Pancreas (tissue), 10 donors: ENCODE measurements at regions not wholly inside any gene's neighbourhood (a gene's known extent, or its start where the extent isn't known, plus 50 kb on each side); places are given as distances from the start of the nearest gene placed in this dataset.

Source experiments
- ATAC-seq, 4 donors: fragments of 200-7000 bp; cut with Tn5 transposase; one replicate each; pipeline versions ENCODE4 v1.8.0 to v1.9.1; 2020; ENCODE audit warnings: mild to moderate bottlenecking in 4 of 4, moderate library complexity in 4 of 4
- DNase-seq, 6 donors: peaks; one replicate each; pipeline ENCODE4 v3.0.0-alpha.2; 2020
- FAIRE-seq: peaks from 2 replicates; lab custom pipeline; 2012; peaks lifted over from hg19 to GRCh38; lab: Jason Lieb, UNC
- H3K27ac ChIP-seq, 4 donors: fragments of 200-600 bp; sonication (generic); 1 replicate in 3 of 4; 2 replicates in 1 of 4; pipeline versions ENCODE4 v1.5.0 to v1.8.0; 2020
- H3K27me3 ChIP-seq, 4 donors: fragments of 200-600 bp; one replicate each; pipeline ENCODE4 v1.8.0; 2021
- H3K36me3 ChIP-seq, 3 donors: fragments of 200-600 bp; sonication (generic) in 1 of 3; one replicate each; pipeline versions ENCODE4 v1.5.0 to v1.8.0; 2020 to 2021
- H3K4me1 ChIP-seq, 3 donors: fragments of 200-600 bp; one replicate each; pipeline ENCODE4 v1.8.0; 2021
- H3K4me3 ChIP-seq, 4 donors: fragments of 200-600 bp; sonication (generic) in 2 of 4; one replicate each; pipeline versions ENCODE4 v1.5.0 to v1.8.0; 2020 to 2021
- H3K9me3 ChIP-seq, 4 donors: fragments of 200-600 bp; one replicate each; pipeline ENCODE4 v1.8.0; 2021
- WGBS, 2 donors: extraction: QIAGEN DNeasy Blood & Tissue Kit; methylation state at CpG; one replicate each; pipeline ENCODE4 v1.1.7; 2013; 5-methylcytosine and 5-hydroxymethylcytosine counted together
- intact Hi-C, 3 donors: fragments of 100-400 bp; cut with DNase I; formaldehyde crosslinking; loops; one replicate each; pipeline versions ENCODE4 v1.11.1 to v1.14.2; 2022
- TF ChIP-seq, protein P1 (sequence below), 4 donors: fragments of 200-600 bp; sonication (generic) in 3 of 4; IDR thresholded peaks; one replicate each; pipeline versions ENCODE4 v1.5.0 to v1.8.0; 2021; ENCODE audit warnings: antibody characterized with exemption in 4 of 4
- donor health status: healthy with polysubstance abuse.
- donor health status: DM: no; HTN: no; CAD: no; lungs with moderate emphysema.
- donor health status: DM: no; HTN: no; CAD: no.
- donor health status: control.
- donor health status: control.
- donor health status: Bipolar disorder and iron deficiency.
- donor health status: DM: yes; HTN: yes; CAD: no.
- donor health status: DM: no; HTN: no; CAD: no.
- donor health status: DM: no; HTN: no; CAD: no.
- donor health status: DM: yes; HTN: yes; CAD: no.

DNA sequence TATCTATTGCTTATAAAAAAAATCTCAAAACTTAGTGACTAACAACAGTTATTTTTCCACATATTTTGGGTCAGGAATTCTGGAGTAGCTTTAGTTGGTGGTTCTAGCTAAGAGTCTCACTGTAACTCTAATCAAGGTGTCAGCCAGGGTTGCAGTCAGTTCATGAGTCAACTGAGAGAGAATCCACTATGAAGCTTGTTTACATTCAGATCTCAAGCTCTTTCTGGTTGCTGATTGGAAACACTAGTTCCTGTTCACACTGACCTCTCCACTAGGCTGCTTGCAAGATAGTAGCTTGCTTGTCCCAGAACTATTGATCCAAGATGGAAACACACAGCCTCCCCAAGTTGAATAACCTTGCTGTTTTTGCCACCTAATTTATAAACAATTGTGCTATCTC is 1192.1 kb upstream of the B3GALT2 start:
- no peak for FAIRE-seq
- ATAC-seq = no peak

DNA sequence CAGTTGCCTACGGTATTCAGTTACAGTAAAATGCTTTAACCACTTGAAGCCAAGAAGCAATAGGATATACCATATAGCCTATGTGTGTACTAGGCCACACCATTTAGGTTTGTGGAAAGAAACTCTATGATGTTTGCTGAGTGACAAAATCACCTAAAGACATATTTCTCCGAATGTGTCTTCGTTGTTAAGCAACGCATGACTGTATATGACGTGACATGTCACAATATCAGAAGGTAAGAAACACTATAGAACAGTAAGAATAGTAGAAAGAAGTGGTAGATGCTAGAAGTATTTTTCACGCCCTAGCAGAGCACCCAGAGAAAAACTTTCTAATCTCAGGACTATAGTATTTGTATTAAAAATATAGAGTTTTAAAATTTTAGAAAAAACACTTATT is 1188.2 kb upstream of the B3GALT2 start:
- DNase-seq (no peak), ATAC-seq (no peak)
- 68 to 80% methylated on average over 6 of the region's 6 CpGs for WGBS, 2 donors

More for the DNA sequence above, 1192.1 kb upstream of the B3GALT2 start:
- Histone ChIP-seq H3K27me3 (peaks cover 0 to 4% (median 0%) of the 10 kb centered on the region in 4 donors), H3K9me3 (no peaks in the 10 kb centered on the region), H3K27ac (no peak overlapping the region), H3K4me3 (no peak overlapping the region), H3K36me3 (no peaks in the 10 kb centered on the region), H3K4me1 (no peaks in the 10 kb centered on the region)
- intact Hi-C loops = no loop called here
- DNase-seq = no peak
- TF ChIP-seq, protein P1, sequence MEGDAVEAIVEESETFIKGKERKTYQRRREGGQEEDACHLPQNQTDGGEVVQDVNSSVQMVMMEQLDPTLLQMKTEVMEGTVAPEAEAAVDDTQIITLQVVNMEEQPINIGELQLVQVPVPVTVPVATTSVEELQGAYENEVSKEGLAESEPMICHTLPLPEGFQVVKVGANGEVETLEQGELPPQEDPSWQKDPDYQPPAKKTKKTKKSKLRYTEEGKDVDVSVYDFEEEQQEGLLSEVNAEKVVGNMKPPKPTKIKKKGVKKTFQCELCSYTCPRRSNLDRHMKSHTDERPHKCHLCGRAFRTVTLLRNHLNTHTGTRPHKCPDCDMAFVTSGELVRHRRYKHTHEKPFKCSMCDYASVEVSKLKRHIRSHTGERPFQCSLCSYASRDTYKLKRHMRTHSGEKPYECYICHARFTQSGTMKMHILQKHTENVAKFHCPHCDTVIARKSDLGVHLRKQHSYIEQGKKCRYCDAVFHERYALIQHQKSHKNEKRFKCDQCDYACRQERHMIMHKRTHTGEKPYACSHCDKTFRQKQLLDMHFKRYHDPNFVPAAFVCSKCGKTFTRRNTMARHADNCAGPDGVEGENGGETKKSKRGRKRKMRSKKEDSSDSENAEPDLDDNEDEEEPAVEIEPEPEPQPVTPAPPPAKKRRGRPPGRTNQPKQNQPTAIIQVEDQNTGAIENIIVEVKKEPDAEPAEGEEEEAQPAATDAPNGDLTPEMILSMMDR (IDR thresholded peaks at IDR 0.05) = no peak

DNA sequence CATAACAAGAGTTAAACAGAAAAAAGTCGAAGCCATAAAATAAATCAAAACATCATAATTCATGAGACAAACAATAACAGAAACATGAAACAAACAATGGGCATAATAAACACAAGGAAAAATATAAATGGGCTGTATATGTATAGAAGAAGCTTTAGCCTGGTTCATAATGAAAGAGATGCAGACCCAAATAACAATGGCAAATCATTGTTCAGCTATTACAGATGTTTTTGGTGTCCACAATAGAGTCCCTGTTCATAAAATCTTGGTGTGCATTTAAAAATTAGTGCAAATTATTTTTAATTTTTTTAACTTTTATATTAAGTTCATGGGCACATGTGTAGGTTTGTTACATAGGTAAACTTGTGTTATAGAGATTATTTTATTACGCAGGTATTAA is 1185.9 kb upstream of the B3GALT2 start:
- peaks cover 0 to 4% (median 0%) of the 10 kb centered on the region in 4 donors for H3K27me3 ChIP-seq
- H3K9me3 ChIP-seq = no peaks in the 10 kb centered on the region
- FAIRE-seq (no peak), DNase-seq (no peak), ATAC-seq (no peak)
- H3K4me1 ChIP-seq = no peaks in the 10 kb centered on the region
- H3K27ac ChIP-seq = no peak overlapping the region
- H3K4me3 ChIP-seq = no peak overlapping the region
- intact Hi-C loops = no loop called here
- TF ChIP-seq, protein P1 (IDR thresholded peaks at IDR 0.05) = no peak
- no peaks in the 10 kb centered on the region for H3K36me3 ChIP-seq
- WGBS, 2 donors = 38 to 67% methylated on average over 2 of the region's 2 CpGs

More for the DNA sequence above, 1188.2 kb upstream of the B3GALT2 start:
- Histone ChIP-seq H3K4me1 (no peaks in the 10 kb centered on the region), H3K27ac (no peak overlapping the region), H3K36me3 (no peaks in the 10 kb centered on the region), H3K4me3 (no peak overlapping the region), H3K9me3 (no peaks in the 10 kb centered on the region), H3K27me3 (peaks cover 0 to 4% (median 0%) of the 10 kb centered on the region in 4 donors)
- FAIRE-seq = no peak
- TF ChIP-seq, protein P1 (IDR thresholded peaks at IDR 0.05) = no peak
- intact Hi-C loops = no loop called here

DNA sequence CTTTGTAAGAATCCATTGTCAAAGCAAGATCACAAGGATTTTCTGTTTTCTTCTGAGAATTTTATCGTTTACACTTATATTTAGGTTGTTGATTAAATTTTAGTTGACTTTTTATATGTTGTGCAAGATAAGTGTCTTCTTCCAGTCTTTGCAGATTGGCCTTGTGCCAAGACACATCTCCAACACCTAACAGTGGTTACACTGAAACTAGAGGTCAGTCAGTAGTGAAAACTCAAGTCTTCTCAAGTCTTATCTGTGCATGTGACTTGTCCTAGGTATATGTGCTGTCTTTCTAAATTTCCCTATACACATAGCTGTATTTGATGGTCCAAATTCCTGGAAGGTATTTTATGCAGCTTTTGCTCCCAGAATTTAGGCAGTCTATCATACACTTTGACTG is 1183.2 kb upstream of the B3GALT2 start:
- FAIRE-seq (no peak), DNase-seq (no peak), ATAC-seq (no peak)
- 76 to 94% methylated on average over 1 of the region's 1 CpG for WGBS, 2 donors
- Histone ChIP-seq H3K9me3 (no peaks in the 10 kb centered on the region), H3K4me3 (no peak overlapping the region), H3K27ac (no peak overlapping the region), H3K4me1 (no peaks in the 10 kb centered on the region), H3K36me3 (no peaks in the 10 kb centered on the region), H3K27me3 (no peaks in the 10 kb centered on the region)
- TF ChIP-seq, protein P1 (IDR thresholded peaks at IDR 0.05) = no peak
- intact Hi-C loops = no loop called here

DNA sequence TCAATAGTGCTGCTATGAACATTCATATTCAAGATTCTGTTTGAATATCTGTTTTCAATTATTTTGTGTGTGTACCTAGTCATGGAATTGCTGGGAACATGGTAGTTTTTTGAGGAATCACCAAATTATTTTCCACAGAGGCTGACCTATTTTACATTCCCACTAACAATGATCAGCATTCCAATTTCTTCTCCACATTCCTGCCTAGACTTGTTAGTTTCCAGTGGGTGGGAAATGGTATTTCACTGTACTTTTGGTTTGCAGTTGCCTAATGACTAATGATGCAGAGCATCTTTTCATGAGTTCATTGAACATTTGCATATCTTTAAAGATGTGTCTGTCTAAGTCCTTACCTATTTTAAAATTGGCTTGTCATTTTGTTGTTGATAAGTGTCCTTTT is 1182.6 kb upstream of the B3GALT2 start:
- no peak for DNase-seq
- H3K9me3 ChIP-seq = no peaks in the 10 kb centered on the region
- no peaks in the 10 kb centered on the region for H3K27me3 ChIP-seq
- TF ChIP-seq, protein P1 (IDR thresholded peaks at IDR 0.05) = no peak
- ATAC-seq = no peak
- no peaks in the 10 kb centered on the region for H3K4me1 ChIP-seq
- H3K27ac ChIP-seq = no peak overlapping the region
- no peak for FAIRE-seq
- H3K4me3 ChIP-seq = no peak overlapping the region
- intact Hi-C loops = no loop called here
- H3K36me3 ChIP-seq = no peaks in the 10 kb centered on the region
